Prostate gland (tissue), 2 donors: ENCODE measurements at regions not wholly inside any gene's neighbourhood (a gene's known extent, or its start where the extent isn't known, plus 50 kb on each side); places are given as distances from the start of the nearest gene placed in this dataset.

Experiments
- CTCF ChIP-seq, 4 experiments: fragments of 200-600 bp in 2 of 4; fragments of 450-650 bp in 2 of 4; sonication (generic) in 2 of 4; IDR thresholded peaks; 1 replicate in 3 of 4; 2 replicates in 1 of 4; pipeline ENCODE4 v1.5.1; 2016 to 2019; ENCODE audit warnings: antibody characterized with exemption in 4 of 4, mild to moderate bottlenecking in 2 of 4, moderate library complexity in 2 of 4
- POLR2A ChIP-seq: fragments of 450-650 bp; IDR thresholded peaks from one replicate; pipeline ENCODE4 v1.6.1; 2016; ENCODE audit warnings: antibody characterized with exemption, mild to moderate bottlenecking
- POLR2AphosphoS5 ChIP-seq: sonication (generic); formaldehyde crosslinking; IDR thresholded peaks from one replicate; pipeline ENCODE4 v1.6.1; 2017; ENCODE audit warnings: antibody characterized with exemption

- TF ChIP-seq CTCF (IDR thresholded peaks at IDR 0.05) = no peak
- TF ChIP-seq POLR2AphosphoS5 = peak; percentile 78
- TF ChIP-seq POLR2A = no peak
These were observed 279.9 kb upstream of the MKLN1 start for GRCh38 chr7:131047651-131048304.
